Fibroblast of mammary gland (primary cell): ENCODE measurements at regions not wholly inside any gene's neighbourhood (a gene's known extent, or its start where the extent isn't known, plus 50 kb on each side); places are given as distances from the start of the nearest gene placed in this dataset.

Source experiments
- DNase-seq: peaks from one replicate; pipeline ENCODE4 v3.0.0-alpha.2; 2010; ENCODE audit warnings: low read depth
- H3K4me3 ChIP-seq: 2 replicates; pipeline ENCODE4 v1.5.1; 2011; ENCODE audit warnings: low read depth, mild to moderate bottlenecking, low read length, moderate library complexity; ENCODE audit not compliant: control insufficient read depth
- CTCF ChIP-seq: conservative IDR thresholded peaks from 2 replicates; pipeline ENCODE4 v1.5.1; 2011; ENCODE audit warnings: low read depth, low read length, inconsistent platforms; ENCODE audit not compliant: control insufficient read depth, insufficient read depth

GRCh38 chr10:128694851-128695725 lies 568.9 kb upstream of the MKI67 start:
- no peak for TF ChIP-seq CTCF
- no peak overlapping the region for H3K4me3 ChIP-seq
- no peak for DNase-seq

GRCh38 chr10:128695931-128696330 lies 569.7 kb upstream of the MKI67 start:
- no peak for TF ChIP-seq CTCF
- no peak for DNase-seq
- no peak overlapping the region for H3K4me3 ChIP-seq

GRCh38 chr10:128697437-128697836 lies 571.2 kb upstream of the MKI67 start:
- no peak overlapping the region for H3K4me3 ChIP-seq
- TF ChIP-seq CTCF, result no peak
- DNase-seq, result no peak

GRCh38 chr10:128701381-128701780 lies 575.2 kb upstream of the MKI67 start:
- no peak for DNase-seq
- H3K4me3 ChIP-seq, result no peak overlapping the region
- TF ChIP-seq CTCF, result no peak

DNA sequence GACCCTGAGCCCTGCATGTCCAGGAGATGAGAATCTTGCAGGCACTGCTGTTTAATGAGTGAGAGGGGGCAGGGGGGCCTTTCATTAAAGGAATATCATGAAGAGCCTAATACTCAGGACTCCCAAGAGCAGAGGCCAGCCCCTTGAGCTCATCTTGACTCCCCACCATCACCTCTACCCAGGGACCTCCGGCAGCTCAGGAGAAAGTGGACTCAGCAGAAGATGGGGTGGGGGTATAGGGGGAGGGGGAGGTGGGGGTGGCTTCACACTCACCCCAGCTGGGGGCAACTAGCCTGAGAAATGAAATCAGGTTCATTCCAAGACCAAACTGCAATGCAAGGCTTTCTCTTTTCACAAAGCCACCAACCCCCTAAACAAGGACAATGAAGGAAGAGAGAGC lies 575.6 kb upstream of the MKI67 start:
- DNase-seq, result no peak
- no peak for TF ChIP-seq CTCF
- no peak overlapping the region for H3K4me3 ChIP-seq

DNA sequence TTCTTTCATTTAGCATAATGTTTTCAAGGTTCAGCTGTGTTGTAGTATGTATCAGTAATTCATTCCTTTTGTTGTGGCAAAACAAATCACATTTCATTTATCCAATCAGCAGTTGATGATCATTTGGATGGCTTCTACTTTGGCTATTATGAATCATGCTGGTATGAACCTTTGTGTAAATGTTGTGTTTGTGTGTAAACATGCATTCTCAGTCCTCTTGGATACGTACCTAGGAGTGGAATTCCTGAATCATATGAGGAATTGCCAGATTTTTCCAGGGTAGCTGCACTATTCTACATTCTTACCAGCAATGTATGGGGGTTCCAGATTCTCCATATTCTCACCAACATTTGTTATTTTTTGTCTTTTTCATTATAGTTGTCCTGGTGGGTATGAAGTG lies 578.5 kb upstream of the MKI67 start:
- TF ChIP-seq CTCF, result no peak
- H3K4me3 ChIP-seq, result no peak overlapping the region
- no peak for DNase-seq

DNA sequence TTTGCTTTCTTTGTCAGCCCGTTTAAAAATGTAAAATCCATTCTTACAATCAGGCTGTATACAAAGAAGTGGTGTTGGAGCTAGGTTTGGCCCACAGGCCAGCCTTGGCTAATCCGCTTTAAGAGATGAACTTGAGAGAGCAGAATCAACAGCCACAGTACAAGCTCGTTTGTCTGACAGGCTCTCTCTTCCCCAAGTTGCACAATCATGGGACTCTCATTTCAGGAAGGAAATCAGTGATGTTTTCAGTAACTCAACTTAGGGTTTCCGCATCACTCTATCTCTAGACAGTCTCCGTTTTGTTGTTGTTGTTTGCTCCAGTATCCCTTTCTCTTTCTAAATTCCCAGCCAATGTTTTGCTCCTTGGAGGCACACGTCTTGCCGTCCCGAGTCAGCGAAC lies 582.0 kb upstream of the MKI67 start:
- no peak for DNase-seq
- H3K4me3 ChIP-seq, result no peak overlapping the region
- TF ChIP-seq CTCF, result no peak
